ENCODE measurements at regions not wholly inside any gene's neighbourhood (a gene's known extent, or its start where the extent isn't known, plus 50 kb on each side); places are given as distances from the start of the nearest gene placed in this dataset.

DNA sequence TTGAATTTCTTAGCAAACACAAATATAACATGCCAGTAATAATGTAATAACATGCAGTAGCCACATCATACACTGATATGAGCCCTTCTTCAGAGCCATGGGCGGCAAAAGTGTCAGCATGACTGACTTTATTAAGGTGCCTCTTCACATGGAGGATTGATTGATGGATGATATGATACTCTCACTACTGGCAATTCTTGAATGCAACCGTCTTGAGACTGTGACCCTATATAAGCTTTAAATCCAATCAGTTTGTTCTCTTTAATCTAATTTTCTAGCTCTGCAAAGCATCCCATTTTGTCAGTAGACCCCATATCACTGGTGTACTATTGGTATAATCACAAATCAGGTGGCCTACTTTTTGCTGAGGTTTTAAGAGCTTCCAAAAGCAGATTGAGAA, 463.7 kb upstream of the ROBO2 start:
- no peak for DNase-seq (ENCODE audit: extremely low read depth, low read depth)
- TF ChIP-seq, protein P1, sequence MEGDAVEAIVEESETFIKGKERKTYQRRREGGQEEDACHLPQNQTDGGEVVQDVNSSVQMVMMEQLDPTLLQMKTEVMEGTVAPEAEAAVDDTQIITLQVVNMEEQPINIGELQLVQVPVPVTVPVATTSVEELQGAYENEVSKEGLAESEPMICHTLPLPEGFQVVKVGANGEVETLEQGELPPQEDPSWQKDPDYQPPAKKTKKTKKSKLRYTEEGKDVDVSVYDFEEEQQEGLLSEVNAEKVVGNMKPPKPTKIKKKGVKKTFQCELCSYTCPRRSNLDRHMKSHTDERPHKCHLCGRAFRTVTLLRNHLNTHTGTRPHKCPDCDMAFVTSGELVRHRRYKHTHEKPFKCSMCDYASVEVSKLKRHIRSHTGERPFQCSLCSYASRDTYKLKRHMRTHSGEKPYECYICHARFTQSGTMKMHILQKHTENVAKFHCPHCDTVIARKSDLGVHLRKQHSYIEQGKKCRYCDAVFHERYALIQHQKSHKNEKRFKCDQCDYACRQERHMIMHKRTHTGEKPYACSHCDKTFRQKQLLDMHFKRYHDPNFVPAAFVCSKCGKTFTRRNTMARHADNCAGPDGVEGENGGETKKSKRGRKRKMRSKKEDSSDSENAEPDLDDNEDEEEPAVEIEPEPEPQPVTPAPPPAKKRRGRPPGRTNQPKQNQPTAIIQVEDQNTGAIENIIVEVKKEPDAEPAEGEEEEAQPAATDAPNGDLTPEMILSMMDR (IDR thresholded peaks at IDR 0.05; ENCODE audit: low read depth, low read length), result no peak

DNA sequence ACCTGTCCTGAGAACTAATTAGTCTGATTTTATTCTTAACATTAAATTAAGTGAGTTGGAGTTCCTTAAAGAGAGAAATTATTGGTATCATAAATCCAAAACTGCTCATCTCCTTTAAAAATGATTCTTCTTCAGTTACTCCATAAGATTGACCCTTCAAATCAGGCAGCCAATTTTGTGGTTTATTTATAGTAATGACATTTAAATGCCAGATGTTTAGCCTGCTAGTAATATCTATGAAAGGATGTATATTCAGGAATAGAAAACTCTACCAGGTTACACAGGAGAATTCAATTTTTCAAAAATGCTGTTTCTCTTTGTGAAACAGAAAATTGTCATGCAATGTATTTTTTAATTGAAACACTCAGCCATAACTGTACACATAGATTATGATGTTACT, 457.8 kb upstream of the ROBO2 start:
- no peak for DNase-seq (ENCODE audit: extremely low read depth, low read depth)
- TF ChIP-seq, protein P1 (IDR thresholded peaks at IDR 0.05; ENCODE audit: low read depth, low read length), result no peak

DNA sequence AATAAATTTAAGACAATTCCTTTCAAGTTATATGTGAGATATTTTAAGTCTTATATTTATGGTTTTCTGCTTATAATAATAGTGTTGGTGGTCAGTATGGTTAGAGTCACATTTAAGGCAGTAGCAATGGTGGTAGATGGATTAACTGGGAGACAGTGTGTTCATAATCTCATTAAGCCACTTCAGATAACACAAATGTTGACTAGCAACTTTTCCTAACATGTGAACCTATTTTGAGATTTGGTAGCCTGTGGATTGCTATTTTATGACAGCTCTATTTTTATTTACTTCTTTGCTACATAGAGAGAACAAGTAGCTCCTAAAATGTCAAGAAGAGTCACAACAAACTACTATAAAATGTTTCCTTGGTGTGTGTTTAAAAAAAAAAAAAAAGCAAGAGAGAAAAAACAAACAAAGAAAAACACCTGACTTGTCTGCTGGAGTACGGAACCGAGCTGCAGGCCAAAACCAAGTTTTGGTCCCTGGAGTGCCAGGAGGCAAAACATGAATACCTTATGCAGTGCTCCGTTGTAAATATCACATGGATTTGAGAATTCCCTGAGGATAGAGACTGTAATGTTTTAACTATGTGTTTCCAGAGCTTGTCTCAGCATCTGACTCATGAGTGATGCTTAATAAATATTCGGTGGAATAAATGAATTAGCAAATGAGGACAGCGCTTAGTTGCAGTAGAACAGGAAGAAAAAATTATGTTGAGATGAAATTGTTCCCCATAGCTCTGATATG, 457.1 kb upstream of the ROBO2 start:
- DNase-seq (ENCODE audit: extremely low read depth, low read depth), result no peak
- TF ChIP-seq, protein P1 (IDR thresholded peaks at IDR 0.05; ENCODE audit: low read depth, low read length), result no peak

DNA sequence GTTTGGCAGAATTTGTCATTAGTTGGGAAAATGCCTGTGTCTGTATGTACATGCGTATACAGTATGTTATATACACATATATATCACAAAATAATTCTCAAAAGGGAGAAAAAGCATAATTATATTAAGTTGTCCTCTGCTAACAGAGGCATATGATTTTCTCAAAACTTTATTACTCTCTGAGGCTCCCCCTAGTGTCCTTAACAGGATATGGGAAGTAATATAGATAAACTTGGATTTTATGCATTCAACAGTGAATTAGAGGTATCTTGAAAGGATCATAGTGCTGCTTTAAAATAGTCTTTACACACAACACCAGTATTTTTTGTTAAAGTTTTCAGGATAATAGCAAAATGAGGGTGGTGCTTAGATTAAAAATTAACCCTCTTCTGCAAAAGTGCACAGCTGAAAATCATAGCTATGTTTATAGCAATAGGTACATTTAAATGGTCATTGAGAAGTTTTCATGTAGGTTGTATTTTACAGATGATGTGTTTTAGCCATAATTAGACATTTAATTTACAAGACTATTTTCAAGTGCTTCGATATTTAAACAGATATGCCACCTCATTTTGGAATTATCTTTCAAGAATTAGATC, 454.0 kb upstream of the ROBO2 start:
- TF ChIP-seq, protein P1 (IDR thresholded peaks at IDR 0.05; ENCODE audit: low read depth, low read length), result peak; percentile 38
- DNase-seq (ENCODE audit: extremely low read depth, low read depth), result no peak

DNA sequence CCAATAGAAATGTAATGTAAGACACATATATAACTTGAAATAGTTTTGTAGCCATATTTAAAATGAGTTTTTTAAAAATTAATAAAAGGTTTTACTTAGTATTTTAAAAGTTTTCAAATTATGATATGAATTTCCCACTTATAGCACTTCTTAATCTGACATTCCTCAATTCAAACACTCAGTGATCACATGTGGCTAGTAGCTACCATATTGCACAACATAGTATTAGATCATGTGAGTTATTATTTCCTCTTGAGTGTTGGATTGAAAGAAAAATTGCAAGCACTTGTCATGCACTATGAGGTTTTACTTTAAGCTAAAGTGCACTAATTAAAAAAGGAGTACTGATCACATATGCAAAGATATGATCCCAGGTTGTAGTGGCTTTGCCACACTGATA, 453.4 kb upstream of the ROBO2 start:
- DNase-seq (ENCODE audit: extremely low read depth, low read depth), result no peak
- TF ChIP-seq, protein P1 (IDR thresholded peaks at IDR 0.05; ENCODE audit: low read depth, low read length), result no peak

DNA sequence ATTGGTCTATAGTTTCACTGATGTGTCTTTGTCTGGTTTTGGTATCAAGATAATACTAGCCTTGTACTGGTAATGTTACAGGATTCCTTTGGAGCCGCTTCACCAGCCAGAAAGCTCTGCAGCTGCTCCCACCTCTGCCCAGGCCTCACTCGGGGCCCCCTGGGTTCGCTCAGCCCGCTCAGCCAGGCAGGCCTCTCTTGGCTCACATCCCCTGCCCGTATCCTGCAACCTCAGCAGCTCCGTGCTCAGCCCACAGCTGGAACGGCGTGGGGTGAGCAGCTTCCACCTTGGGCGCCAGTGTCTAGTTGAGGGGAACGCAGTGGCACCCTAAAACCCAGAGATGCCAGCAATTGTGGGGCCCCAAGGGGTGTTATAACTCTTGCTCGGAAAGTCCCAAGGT, 429.7 kb upstream of the ROBO2 start:
- TF ChIP-seq, protein P1 (IDR thresholded peaks at IDR 0.05; ENCODE audit: low read depth, low read length), result no peak
- no peak for DNase-seq (ENCODE audit: extremely low read depth, low read depth)

DNA sequence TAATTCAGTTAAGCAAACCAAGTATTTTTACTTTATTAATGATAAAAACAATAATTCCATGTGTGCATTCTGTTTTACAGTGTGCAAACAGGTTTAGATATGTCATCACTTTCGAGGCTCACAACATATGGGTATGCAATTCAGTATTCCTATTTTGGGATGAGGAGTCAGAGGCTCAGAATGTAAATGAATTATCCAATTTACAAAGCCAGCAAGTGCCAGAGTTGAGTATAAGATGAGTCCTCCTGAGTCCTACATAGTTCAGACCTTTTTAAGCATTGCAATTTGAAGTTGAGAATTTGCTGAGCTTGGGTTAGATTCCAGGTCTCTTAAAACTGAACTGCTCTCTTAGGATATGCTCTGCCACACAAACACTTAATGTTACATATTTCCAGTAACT, 424.2 kb upstream of the ROBO2 start:
- TF ChIP-seq, protein P1 (IDR thresholded peaks at IDR 0.05; ENCODE audit: low read depth, low read length), result no peak
- no peak for DNase-seq (ENCODE audit: extremely low read depth, low read depth)

All from AG09319 (cell line).